GM12874 (cell line): ENCODE measurements at regions not wholly inside any gene's neighbourhood (a gene's known extent, or its start where the extent isn't known, plus 50 kb on each side); places are given as distances from the start of the nearest gene placed in this dataset.

Source experiments
- CTCF ChIP-seq: IDR thresholded peaks from 2 replicates; pipeline ENCODE4 v1.5.1; 2011; ENCODE audit warnings: low read depth, mild to moderate bottlenecking, control low read depth, low read length, moderate library complexity; ENCODE audit not compliant: insufficient read depth

GRCh38 chr6:3915076-3915791 lies 66.1 kb downstream of the FAM50B start:
- no peak for TF ChIP-seq CTCF

GRCh38 chr6:3916211-3916610 lies 67.0 kb downstream of the FAM50B start:
- TF ChIP-seq CTCF, result no peak

GRCh38 chr6:3918469-3918868 lies 69.3 kb downstream of the FAM50B start:
- no peak for TF ChIP-seq CTCF

GRCh38 chr6:3919130-3919628 lies 70.0 kb downstream of the FAM50B start:
- no peak for TF ChIP-seq CTCF

- no peak for TF ChIP-seq CTCF
Observed at GRCh38 chr6:3919849-3920248, 70.7 kb downstream of the FAM50B start.

GRCh38 chr6:3920321-3920720 lies 71.1 kb downstream of the FAM50B start:
- TF ChIP-seq CTCF, result no peak

- TF ChIP-seq CTCF, result no peak
Observed at GRCh38 chr6:3921663-3922062, 72.5 kb downstream of the FAM50B start.
